IgD-negative memory B cell (primary cell): ENCODE measurements at regions not wholly inside any gene's neighbourhood (a gene's known extent, or its start where the extent isn't known, plus 50 kb on each side); places are given as distances from the start of the nearest gene placed in this dataset.

Experiments
- H3K27ac Mint-ChIP-seq, 3 donors: one replicate each; pipeline ENCODE4 v1.8.0; 2020 to 2022; ENCODE audit warnings: mild to moderate bottlenecking in 3 of 3, mixed read lengths in 3 of 3, moderate library complexity in 1 of 3
- H3K27me3 Mint-ChIP-seq: one replicate; pipeline ENCODE4 v1.8.0; 2021; ENCODE audit warnings: mixed read lengths
- H3K36me3 Mint-ChIP-seq: one replicate; pipeline ENCODE4 v1.8.0; 2020; ENCODE audit warnings: mild to moderate bottlenecking, mixed read lengths
- H3K4me1 Mint-ChIP-seq, 3 donors: one replicate each; pipeline ENCODE4 v1.8.0; 2020 to 2022; ENCODE audit warnings: mixed read lengths in 3 of 3, mild to moderate bottlenecking in 1 of 3
- H3K4me3 Mint-ChIP-seq, 4 donors: one replicate each; pipeline ENCODE4 v1.8.0; 2020 to 2022; ENCODE audit warnings: mild to moderate bottlenecking in 4 of 4, mixed read lengths in 4 of 4, moderate library complexity in 3 of 4
- H3K9me3 Mint-ChIP-seq, 3 donors: one replicate each; pipeline ENCODE4 v1.8.0; 2020 to 2021; ENCODE audit warnings: mixed read lengths in 3 of 3, mild to moderate bottlenecking in 1 of 3

- H3K4me3 Mint-ChIP-seq = no peak overlapping the region
- peaks cover 0 to 2% (median 2%) of the 10 kb centered on the region in 3 donors for H3K9me3 Mint-ChIP-seq
- H3K4me1 Mint-ChIP-seq = peaks cover 0 to 4% (median 0%) of the 10 kb centered on the region in 3 donors
- peaks cover 2% of the 10 kb centered on the region for H3K27me3 Mint-ChIP-seq
- H3K36me3 Mint-ChIP-seq = no peaks in the 10 kb centered on the region
- H3K27ac Mint-ChIP-seq = no peak overlapping the region
These were observed 189.1 kb upstream of the PELI2 start for GRCh38 chr14:55929136-55929535.

- peaks cover 2% of the 10 kb centered on the region for H3K27me3 Mint-ChIP-seq
- H3K4me1 Mint-ChIP-seq = peaks cover 0 to under 1% (median 0%) of the 10 kb centered on the region in 3 donors
- no peaks in the 10 kb centered on the region for H3K36me3 Mint-ChIP-seq
- H3K27ac Mint-ChIP-seq = no peak overlapping the region
- peaks cover 0 to 4% (median 2%) of the 10 kb centered on the region in 3 donors for H3K9me3 Mint-ChIP-seq
- H3K4me3 Mint-ChIP-seq = no peak overlapping the region
These were observed 188.0 kb upstream of the PELI2 start for GRCh38 chr14:55930016-55930784.

- H3K27me3 Mint-ChIP-seq = peaks cover 4% of the 10 kb centered on the region
- no peak overlapping the region for H3K27ac Mint-ChIP-seq
- H3K4me1 Mint-ChIP-seq = no peaks in the 10 kb centered on the region
- no peak overlapping the region for H3K4me3 Mint-ChIP-seq
- H3K36me3 Mint-ChIP-seq = no peaks in the 10 kb centered on the region
- peaks cover 0 to 8% (median 2%) of the 10 kb centered on the region in 3 donors for H3K9me3 Mint-ChIP-seq
These were observed 181.5 kb upstream of the PELI2 start for GRCh38 chr14:55936691-55937090.

GRCh38 chr14:55938249-55938791 is 179.9 kb upstream of the PELI2 start:
- H3K9me3 Mint-ChIP-seq = peaks cover 0 to 6% (median 2%) of the 10 kb centered on the region in 3 donors
- no peak overlapping the region for H3K4me3 Mint-ChIP-seq
- no peak overlapping the region for H3K27ac Mint-ChIP-seq
- H3K4me1 Mint-ChIP-seq = no peaks in the 10 kb centered on the region
- H3K27me3 Mint-ChIP-seq = peaks cover 4% of the 10 kb centered on the region
- no peaks in the 10 kb centered on the region for H3K36me3 Mint-ChIP-seq

- H3K4me3 Mint-ChIP-seq = no peak overlapping the region
- H3K9me3 Mint-ChIP-seq = peaks cover 0 to 4% (median 0%) of the 10 kb centered on the region in 3 donors
- no peaks in the 10 kb centered on the region for H3K4me1 Mint-ChIP-seq
- H3K27ac Mint-ChIP-seq = no peak overlapping the region
- H3K36me3 Mint-ChIP-seq = no peaks in the 10 kb centered on the region
- H3K27me3 Mint-ChIP-seq = peaks cover 4% of the 10 kb centered on the region
These were observed 176.0 kb upstream of the PELI2 start for GRCh38 chr14:55942076-55942654.

- peaks cover 0 to 4% (median 0%) of the 10 kb centered on the region in 3 donors for H3K9me3 Mint-ChIP-seq
- H3K4me1 Mint-ChIP-seq = no peaks in the 10 kb centered on the region
- no peaks in the 10 kb centered on the region for H3K36me3 Mint-ChIP-seq
- H3K4me3 Mint-ChIP-seq = no peak overlapping the region
- H3K27me3 Mint-ChIP-seq = peaks cover 7% of the 10 kb centered on the region
- H3K27ac Mint-ChIP-seq = no peak overlapping the region
These were observed 175.4 kb upstream of the PELI2 start for GRCh38 chr14:55942826-55943225.

GRCh38 chr14:55944757-55945156 is 173.5 kb upstream of the PELI2 start:
- H3K4me3 Mint-ChIP-seq = no peak overlapping the region
- H3K27ac Mint-ChIP-seq = no peak overlapping the region
- no peaks in the 10 kb centered on the region for H3K4me1 Mint-ChIP-seq
- H3K36me3 Mint-ChIP-seq = peaks cover 1% of the 10 kb centered on the region
- H3K9me3 Mint-ChIP-seq = peaks cover 0 to 2% (median 0%) of the 10 kb centered on the region in 3 donors
- H3K27me3 Mint-ChIP-seq = peaks cover 7% of the 10 kb centered on the region

- H3K4me3 Mint-ChIP-seq = no peak overlapping the region
- no peaks in the 10 kb centered on the region for H3K4me1 Mint-ChIP-seq
- H3K9me3 Mint-ChIP-seq = no peaks in the 10 kb centered on the region
- peaks cover 1% of the 10 kb centered on the region for H3K36me3 Mint-ChIP-seq
- H3K27me3 Mint-ChIP-seq = peaks cover 7% of the 10 kb centered on the region
- H3K27ac Mint-ChIP-seq = no peak overlapping the region
These were observed 172.0 kb upstream of the PELI2 start for GRCh38 chr14:55946231-55946630.

GRCh38 chr14:55948399-55948798 is 169.8 kb upstream of the PELI2 start:
- Mint-ChIP-seq H3K4me1 (no peaks in the 10 kb centered on the region), H3K9me3 (no peaks in the 10 kb centered on the region), H3K36me3 (peaks cover 1% of the 10 kb centered on the region), H3K27me3 (peaks cover 7% of the 10 kb centered on the region), H3K4me3 (no peak overlapping the region), H3K27ac (no peak overlapping the region)

- Mint-ChIP-seq H3K36me3 (peaks cover 1% of the 10 kb centered on the region), H3K9me3 (no peaks in the 10 kb centered on the region), H3K4me3 (no peak overlapping the region)
These were observed 168.5 kb upstream of the PELI2 start for GRCh38 chr14:55949708-55950107.

GRCh38 chr14:55950135-55950534 is 168.1 kb upstream of the PELI2 start:
- Mint-ChIP-seq H3K27me3 (peaks cover 7% of the 10 kb centered on the region), H3K4me3 (no peak overlapping the region), H3K36me3 (peaks cover 1% of the 10 kb centered on the region), H3K4me1 (no peaks in the 10 kb centered on the region), H3K9me3 (no peaks in the 10 kb centered on the region), H3K27ac (no peak overlapping the region)

More at GRCh38 chr14:55949708-55950107, 168.5 kb upstream of the PELI2 start:
- no peak overlapping the region for H3K27ac Mint-ChIP-seq
- peaks cover 7% of the 10 kb centered on the region for H3K27me3 Mint-ChIP-seq
- H3K4me1 Mint-ChIP-seq = no peaks in the 10 kb centered on the region

- no peaks in the 10 kb centered on the region for H3K9me3 Mint-ChIP-seq
- H3K4me1 Mint-ChIP-seq = no peaks in the 10 kb centered on the region
- H3K27ac Mint-ChIP-seq = no peak overlapping the region
- H3K4me3 Mint-ChIP-seq = no peak overlapping the region
- peaks cover 7% of the 10 kb centered on the region for H3K27me3 Mint-ChIP-seq
- H3K36me3 Mint-ChIP-seq = peaks cover 1% of the 10 kb centered on the region
These were observed 166.6 kb upstream of the PELI2 start for GRCh38 chr14:55951341-55952206.

GRCh38 chr14:55954108-55954507 is 164.1 kb upstream of the PELI2 start:
- Mint-ChIP-seq H3K27me3 (peaks cover 4% of the 10 kb centered on the region), H3K4me3 (no peak overlapping the region)

GRCh38 chr14:55955175-55955574 is 163.0 kb upstream of the PELI2 start:
- no peaks in the 10 kb centered on the region for H3K4me1 Mint-ChIP-seq
- no peak overlapping the region for H3K27ac Mint-ChIP-seq
- H3K9me3 Mint-ChIP-seq = no peaks in the 10 kb centered on the region
- H3K36me3 Mint-ChIP-seq = no peaks in the 10 kb centered on the region
- peaks cover 4% of the 10 kb centered on the region for H3K27me3 Mint-ChIP-seq
- H3K4me3 Mint-ChIP-seq = no peak overlapping the region

More at GRCh38 chr14:55954108-55954507, 164.1 kb upstream of the PELI2 start:
- peaks cover 1% of the 10 kb centered on the region for H3K36me3 Mint-ChIP-seq
- H3K4me1 Mint-ChIP-seq = no peaks in the 10 kb centered on the region
- H3K9me3 Mint-ChIP-seq = no peaks in the 10 kb centered on the region
- H3K27ac Mint-ChIP-seq = no peak overlapping the region

GRCh38 chr14:55957950-55958349 is 160.3 kb upstream of the PELI2 start:
- peaks cover 4% of the 10 kb centered on the region for H3K27me3 Mint-ChIP-seq
- H3K9me3 Mint-ChIP-seq = no peaks in the 10 kb centered on the region
- H3K27ac Mint-ChIP-seq = no peak overlapping the region
- no peaks in the 10 kb centered on the region for H3K36me3 Mint-ChIP-seq
- H3K4me1 Mint-ChIP-seq = no peaks in the 10 kb centered on the region
- no peak overlapping the region for H3K4me3 Mint-ChIP-seq
